Dedifferentiated amniotic fluid mesenchymal stem cell (primary cell): ENCODE measurements at regions not wholly inside any gene's neighbourhood (a gene's known extent, or its start where the extent isn't known, plus 50 kb on each side); places are given as distances from the start of the nearest gene placed in this dataset.
"Not testable (repeated sequence)": the region's sequence is repeated elsewhere in the genome, so short reads cannot be mapped to it uniquely, and the experiment has no call there.

ENCODE experiments used
- DNase-seq: peaks from one replicate; pipeline ENCODE4 v3.0.0-alpha.2; 2016; ENCODE audit errors: extremely low spot score

- no peak for DNase-seq
Measured at GRCh38 chr1:190832511-190832910, 354.8 kb upstream of the BRINP3 start.

DNA sequence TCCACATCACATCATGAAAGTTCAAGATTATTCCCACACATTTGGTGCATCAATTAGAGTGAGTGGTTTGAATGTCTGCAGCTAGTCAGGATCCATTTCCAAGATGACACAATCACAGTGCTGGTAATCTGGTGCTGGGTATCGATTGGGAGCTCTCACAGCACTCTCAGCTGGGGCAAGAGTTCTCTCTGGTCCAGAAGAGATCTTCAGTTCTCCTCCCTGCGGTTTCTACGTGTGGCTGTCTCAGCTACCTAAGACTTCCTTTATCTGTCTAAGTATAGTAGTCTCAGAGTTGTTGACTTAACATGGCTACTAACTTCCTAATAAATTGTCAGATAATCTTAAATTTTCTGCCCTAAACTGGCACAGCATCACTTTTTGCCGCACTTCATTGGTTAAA is 358.0 kb upstream of the BRINP3 start:
- DNase-seq = no peak

DNA sequence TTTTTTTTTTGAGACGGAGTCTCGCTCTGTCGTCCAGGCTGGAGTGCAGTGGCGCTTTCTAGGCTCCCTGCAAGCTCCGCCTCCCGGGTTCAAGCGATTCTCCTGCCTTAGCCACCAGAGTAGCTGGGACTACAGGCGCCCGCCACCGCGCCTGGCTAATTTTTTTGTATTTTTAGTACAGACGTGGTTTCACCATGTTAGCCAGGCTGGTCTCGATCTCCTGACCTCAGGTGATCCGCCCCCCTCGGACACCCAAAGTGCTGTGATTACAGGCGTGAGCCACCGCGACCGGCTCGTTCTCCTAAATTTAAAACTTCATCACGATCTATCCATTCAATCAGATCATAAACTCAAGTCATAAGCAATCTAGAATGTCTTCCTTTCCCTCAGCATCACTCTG is 359.5 kb upstream of the BRINP3 start:
- not testable (repeated sequence) for DNase-seq

DNA sequence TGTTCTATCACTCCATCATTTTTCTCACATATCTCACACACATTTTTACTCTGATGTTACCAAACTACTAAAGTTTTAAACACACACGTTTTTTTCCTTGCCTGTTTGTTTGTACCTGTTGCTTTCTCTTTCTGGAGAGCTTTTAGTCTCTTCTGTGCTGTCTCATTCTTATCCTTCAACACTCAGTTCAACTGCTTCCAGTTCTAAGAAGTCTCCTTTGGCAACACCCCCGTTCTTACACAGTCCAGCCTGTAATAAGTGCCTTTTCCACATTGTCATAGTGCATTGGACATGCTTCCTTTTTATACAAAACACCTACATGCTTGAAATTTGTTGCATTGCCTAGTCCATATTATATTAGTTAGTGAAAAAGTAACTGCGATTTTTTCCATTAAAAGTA is 360.2 kb upstream of the BRINP3 start:
- DNase-seq = no peak

DNA sequence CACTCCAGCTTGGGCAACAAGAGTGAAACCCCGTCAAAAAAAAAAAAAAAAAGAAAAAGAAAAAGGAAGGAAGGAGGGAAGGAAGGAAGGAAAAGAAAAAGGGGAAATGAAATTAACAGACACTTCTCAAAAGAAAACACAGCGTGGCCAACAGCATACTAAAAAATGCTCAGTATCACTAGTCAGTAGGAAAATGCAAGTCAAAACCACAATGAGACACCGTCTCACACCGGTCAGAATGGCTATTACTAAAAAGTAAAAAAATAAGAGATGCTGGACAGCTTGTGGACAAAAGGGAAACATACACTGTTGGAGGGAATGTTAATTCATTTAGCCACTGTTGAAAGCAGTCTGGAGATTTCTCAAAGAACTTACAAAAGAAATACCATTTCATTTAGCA is 369.5 kb upstream of the BRINP3 start:
- DNase-seq = no peak

DNA sequence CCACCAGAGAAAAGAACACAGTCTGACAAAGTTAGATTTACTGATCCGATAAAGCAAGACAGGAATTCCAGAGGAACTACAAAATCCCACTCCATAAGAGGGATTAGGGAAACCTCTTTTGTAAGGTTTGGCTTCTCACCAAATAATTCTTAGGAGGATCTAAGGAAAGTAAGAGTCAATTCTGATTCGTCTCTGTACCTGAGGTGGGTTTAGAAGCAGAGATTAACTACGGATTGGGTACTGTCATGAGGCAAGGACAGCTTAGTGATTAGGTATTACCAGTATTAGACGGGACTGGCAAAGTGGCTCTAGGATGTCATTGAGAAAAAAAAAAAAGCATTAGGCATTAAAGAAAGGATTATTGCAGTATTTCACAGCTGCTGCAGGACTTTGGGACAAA is 371.7 kb upstream of the BRINP3 start:
- no peak for DNase-seq

GRCh38 chr1:190852611-190853010 is 374.9 kb upstream of the BRINP3 start:
- no peak for DNase-seq

DNA sequence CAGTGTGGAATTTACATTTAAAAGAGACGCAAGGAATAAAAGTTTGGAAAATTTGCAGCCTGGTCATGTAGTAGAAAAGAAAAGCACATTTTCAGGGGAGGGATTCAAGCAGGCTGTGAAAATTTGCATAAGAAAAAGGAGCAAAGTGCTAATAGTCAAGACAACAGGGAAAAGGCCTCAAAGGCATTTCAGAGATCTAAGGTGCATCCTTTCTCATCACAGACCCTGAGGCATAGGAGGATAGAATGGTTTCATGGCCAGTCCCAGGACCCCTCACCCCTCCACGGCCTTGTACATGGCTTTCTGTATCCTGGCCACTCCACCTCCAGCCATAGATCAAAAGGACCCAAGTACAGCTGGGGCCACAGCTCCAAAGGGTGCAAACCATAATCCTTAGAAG is 380.5 kb upstream of the BRINP3 start:
- DNase-seq = no peak

DNA sequence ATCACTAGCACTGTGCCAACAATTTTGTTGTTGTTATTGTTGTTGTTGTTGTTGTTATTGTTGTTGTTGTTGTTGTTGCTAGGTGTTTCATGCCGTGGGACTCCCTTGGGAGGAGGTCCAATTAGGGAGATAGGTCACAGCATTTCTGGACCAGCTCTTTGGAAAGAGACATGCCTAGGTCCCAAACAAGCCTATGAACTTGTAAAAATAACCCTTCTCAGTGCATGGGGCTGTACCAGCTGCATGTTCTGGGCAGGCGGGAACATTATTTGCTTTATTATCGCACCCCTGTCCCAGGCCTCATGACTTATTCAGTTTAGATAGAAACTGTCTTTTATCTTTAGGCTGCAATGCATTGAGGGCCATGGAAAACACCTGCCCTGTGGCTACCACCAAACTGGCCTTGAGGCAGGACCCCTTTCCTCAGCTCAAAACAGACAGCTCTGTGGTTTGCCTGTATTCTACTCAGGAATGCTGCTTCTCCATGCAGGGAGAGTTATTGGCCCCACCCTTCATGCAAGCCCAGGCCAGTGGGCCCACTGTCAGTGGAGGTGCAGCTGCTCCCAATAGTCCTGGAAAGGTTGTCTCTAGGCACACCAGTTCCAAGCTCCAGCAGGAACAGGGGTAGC is 386.5 kb upstream of the BRINP3 start:
- DNase-seq = no peak

GRCh38 chr1:190880352-190880751 is 402.7 kb upstream of the BRINP3 start:
- DNase-seq = no peak

DNA sequence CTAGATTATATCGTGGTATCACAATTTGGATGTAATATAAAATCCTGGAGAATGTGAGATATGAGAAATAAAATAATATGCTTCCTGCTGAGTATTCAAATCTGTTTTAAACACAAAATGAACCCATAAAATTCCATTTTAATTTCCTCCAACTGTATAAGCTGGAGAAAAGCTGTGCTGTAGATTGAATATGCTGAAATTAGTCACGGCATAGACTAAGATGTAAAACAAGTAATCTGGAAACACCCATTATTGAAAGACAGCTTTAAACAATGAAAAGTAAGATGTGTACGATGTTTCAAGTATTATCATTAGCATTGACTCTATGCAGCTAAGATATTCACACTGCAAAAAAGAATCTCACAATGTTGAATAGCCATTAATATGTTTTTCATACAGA is 403.4 kb upstream of the BRINP3 start:
- DNase-seq = no peak

GRCh38 chr1:190897233-190897632 is 419.6 kb upstream of the BRINP3 start:
- DNase-seq = no peak

GRCh38 chr1:190904091-190904695 is 426.5 kb upstream of the BRINP3 start:
- DNase-seq = peak; percentile 47

DNA sequence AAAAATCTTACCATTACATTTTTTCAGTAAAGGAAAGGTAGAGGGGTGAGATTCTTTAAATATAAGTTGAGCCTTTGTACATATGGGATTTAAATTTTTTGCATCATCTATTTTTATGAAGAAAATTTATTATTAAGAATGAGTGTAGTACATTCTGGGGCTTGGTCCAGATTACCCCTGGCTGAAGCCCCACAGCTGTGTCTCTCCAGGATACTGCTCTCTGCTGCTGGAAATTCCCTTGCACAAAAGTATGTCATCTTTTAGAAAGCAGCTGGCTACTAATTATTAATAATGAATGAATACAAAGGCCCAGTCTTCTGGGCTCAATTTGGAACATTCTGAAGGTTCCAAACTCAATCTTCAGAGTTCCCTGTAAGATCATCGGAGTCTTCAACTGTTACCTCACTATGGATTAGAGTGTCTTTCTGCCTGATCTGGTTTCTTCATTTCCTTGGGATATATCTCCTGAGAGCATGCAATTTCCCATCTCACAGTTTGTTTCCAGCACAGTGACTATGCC is 428.6 kb upstream of the BRINP3 start:
- DNase-seq = no peak

- DNase-seq = no peak
Measured at GRCh38 chr1:190908246-190908645, 430.6 kb upstream of the BRINP3 start.

- DNase-seq = peak; percentile 40
Measured at GRCh38 chr1:190908691-190909090, 431.0 kb upstream of the BRINP3 start.

GRCh38 chr1:190935925-190936324 is 458.3 kb upstream of the BRINP3 start:
- no peak for DNase-seq

GRCh38 chr1:190936337-190936736 is 458.7 kb upstream of the BRINP3 start:
- no peak for DNase-seq

GRCh38 chr1:190940951-190941350 is 463.3 kb upstream of the BRINP3 start:
- DNase-seq = no peak

- DNase-seq = no peak
Measured at GRCh38 chr1:190942475-190942874, 464.8 kb upstream of the BRINP3 start.

DNA sequence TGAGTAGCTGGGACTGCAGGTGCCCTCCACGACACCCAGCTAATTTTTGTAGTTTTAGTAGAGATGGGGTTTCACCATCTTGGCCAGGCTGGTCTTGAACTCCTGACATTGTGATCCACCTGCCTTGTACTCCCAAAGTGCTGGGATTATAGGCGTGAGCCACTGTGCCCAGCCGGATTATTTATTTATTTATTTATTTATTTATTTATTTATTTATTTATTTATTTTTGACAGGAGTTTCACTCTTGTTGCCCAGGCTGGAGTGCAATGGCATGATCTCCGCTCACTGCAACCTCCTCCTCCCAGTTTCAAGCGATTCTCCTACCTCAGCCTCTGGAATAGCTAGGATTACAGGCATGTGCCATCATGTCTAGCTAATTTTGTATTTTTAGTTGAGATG is 466.1 kb upstream of the BRINP3 start:
- not testable (repeated sequence) for DNase-seq

DNA sequence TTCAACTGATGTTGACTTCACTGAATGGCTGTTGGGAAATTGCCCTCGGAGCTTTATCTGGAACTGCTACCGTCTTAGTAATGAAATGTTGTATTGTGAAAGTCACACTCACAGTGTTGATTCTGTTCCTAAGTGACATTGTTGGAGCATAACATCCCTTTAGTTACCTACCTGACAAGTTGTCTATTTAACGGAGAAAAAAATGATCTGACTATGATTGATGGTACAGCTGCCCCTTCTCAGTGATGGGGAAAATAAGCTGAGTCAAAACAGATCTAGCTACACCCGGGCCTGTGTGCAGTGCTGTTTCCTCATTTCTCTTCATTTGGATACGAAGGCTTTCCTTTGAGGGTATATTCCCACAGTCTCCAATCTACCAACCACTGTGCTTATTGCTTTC is 472.3 kb upstream of the BRINP3 start:
- DNase-seq = no peak

DNA sequence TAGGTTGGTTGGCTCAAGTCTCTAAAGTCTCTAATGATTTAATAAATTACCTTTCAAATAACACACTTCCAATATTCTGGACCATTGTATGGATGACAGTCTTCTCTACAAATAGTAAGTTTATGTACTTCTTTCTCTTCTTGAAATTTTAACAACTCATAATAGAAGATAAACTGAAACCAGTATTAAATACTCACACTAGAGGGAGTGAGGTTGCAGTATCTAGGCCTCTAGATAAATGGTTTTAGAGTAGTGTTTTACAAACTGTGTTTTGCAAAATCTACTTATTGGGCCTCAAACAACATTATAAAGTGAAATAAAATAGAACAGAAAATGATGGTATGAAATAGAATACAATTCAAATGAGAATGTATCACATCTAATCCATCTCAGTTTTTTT is 479.9 kb upstream of the BRINP3 start:
- DNase-seq = no peak

DNA sequence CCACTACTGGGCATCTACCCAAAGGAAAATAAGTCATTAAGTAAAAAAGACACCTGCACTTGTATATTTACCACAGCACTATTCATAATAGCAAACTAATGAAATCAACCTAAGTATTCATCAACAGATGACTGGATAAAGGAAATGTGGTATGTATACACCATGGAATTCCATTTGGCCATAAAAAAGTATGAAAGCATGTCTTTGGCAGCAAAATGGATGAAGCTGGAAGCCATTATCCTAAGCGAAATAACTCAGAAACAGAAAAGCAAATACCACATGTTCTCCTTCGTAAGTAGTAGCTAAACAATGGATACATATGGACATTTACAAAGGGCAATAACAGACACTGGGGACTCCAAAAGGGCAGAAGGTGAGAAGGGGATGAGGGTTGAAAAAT is 485.7 kb upstream of the BRINP3 start:
- no peak for DNase-seq
